Nephron progenitor cell (in vitro differentiated cells): ENCODE measurements at regions not wholly inside any gene's neighbourhood (a gene's known extent, or its start where the extent isn't known, plus 50 kb on each side); places are given as distances from the start of the nearest gene placed in this dataset.

Experiments used
- DNase-seq: peaks from one replicate; pipeline ENCODE4 v3.0.0; 2021
- H3K27ac Mint-ChIP-seq: 2 replicates; pipeline ENCODE4 v1.8.0; 2021; ENCODE audit warnings: mild to moderate bottlenecking, moderate library complexity, mixed read lengths
- H3K27me3 Mint-ChIP-seq: 2 replicates; pipeline ENCODE4 v1.8.0; 2021; ENCODE audit warnings: mild to moderate bottlenecking, low read depth, mixed read lengths; ENCODE audit not compliant: poor library complexity
- H3K36me3 Mint-ChIP-seq: 2 replicates; pipeline ENCODE4 v1.8.0; 2021; ENCODE audit warnings: low read depth, mixed read lengths
- H3K4me1 Mint-ChIP-seq: 2 replicates; pipeline ENCODE4 v1.8.0; 2021; ENCODE audit warnings: mixed read lengths
- H3K4me3 Mint-ChIP-seq: 2 replicates; pipeline ENCODE4 v1.8.0; 2021; ENCODE audit warnings: mild to moderate bottlenecking, moderate library complexity, mixed read lengths
- H3K9me3 Mint-ChIP-seq: 2 replicates; pipeline ENCODE4 v1.8.0; 2021; ENCODE audit warnings: mild to moderate bottlenecking, moderate library complexity, mixed read lengths
- TF ChIP-seq, protein P1 (sequence below): fragments of 200-600 bp; sonication (generic); IDR thresholded peaks from 2 replicates; pipeline ENCODE4 v1.5.0; 2021; ENCODE audit warnings: antibody characterized with exemption

DNA sequence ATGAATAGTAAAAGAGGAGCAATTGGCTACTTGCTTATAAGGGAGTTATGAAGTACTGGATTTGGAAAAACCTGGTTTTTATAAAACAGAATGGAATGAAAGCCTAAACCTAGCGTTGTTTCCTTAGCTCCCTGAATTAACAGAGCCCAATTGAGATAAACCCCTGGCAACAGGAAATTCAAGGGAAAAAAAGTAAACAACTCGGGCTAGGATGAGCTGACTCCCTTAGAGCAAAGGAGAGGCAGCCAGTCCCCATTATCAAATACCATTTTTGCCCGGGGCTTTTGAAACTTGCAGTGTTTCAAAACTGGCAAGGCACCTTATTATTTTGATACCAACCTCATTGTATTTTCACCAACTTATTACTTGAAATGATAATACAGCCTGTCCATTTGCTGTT, 587.5 kb downstream of the CD109 start:
- Mint-ChIP-seq H3K9me3 (no peaks in the 10 kb centered on the region), H3K4me1 (no peaks in the 10 kb centered on the region), H3K27me3 (no peaks in the 10 kb centered on the region), H3K36me3 (no peaks in the 10 kb centered on the region), H3K4me3 (no peak overlapping the region), H3K27ac (peak overlapping the region; percentile 22)
- TF ChIP-seq, protein P1, sequence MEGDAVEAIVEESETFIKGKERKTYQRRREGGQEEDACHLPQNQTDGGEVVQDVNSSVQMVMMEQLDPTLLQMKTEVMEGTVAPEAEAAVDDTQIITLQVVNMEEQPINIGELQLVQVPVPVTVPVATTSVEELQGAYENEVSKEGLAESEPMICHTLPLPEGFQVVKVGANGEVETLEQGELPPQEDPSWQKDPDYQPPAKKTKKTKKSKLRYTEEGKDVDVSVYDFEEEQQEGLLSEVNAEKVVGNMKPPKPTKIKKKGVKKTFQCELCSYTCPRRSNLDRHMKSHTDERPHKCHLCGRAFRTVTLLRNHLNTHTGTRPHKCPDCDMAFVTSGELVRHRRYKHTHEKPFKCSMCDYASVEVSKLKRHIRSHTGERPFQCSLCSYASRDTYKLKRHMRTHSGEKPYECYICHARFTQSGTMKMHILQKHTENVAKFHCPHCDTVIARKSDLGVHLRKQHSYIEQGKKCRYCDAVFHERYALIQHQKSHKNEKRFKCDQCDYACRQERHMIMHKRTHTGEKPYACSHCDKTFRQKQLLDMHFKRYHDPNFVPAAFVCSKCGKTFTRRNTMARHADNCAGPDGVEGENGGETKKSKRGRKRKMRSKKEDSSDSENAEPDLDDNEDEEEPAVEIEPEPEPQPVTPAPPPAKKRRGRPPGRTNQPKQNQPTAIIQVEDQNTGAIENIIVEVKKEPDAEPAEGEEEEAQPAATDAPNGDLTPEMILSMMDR, result no peak
- no peak for DNase-seq

DNA sequence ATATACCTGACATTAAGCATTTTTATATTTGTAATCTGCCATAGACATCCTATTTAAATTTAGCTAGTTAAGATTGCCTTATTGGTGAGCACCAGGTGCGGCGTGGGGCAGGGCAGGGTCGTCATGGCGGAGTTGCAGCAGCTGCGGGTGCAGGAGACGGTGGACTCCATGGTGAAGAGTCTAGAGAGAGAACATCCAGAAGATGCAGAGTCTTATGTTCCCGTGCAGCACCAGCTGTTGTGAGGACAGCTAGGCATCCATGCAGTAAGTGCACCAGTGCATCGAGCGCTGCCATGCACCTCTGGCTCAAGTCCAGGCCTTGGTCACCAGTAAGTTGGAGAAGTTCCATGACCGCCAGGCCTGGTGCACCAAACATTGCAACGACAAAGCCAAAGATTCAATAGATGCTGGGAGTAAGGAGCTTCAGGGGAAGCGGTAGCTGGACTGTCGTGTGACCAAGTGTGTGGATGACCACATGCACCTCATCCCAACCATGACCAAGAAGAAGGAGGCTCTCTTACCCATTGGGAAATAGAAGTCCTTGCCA, 586.2 kb downstream of the CD109 start:
- H3K4me1 Mint-ChIP-seq, result no peaks in the 10 kb centered on the region
- H3K27ac Mint-ChIP-seq, result no peak overlapping the region
- no peaks in the 10 kb centered on the region for H3K36me3 Mint-ChIP-seq
- no peak overlapping the region for H3K4me3 Mint-ChIP-seq
- TF ChIP-seq, protein P1, result no peak
- no peaks in the 10 kb centered on the region for H3K9me3 Mint-ChIP-seq
- no peak for DNase-seq
- no peaks in the 10 kb centered on the region for H3K27me3 Mint-ChIP-seq

DNA sequence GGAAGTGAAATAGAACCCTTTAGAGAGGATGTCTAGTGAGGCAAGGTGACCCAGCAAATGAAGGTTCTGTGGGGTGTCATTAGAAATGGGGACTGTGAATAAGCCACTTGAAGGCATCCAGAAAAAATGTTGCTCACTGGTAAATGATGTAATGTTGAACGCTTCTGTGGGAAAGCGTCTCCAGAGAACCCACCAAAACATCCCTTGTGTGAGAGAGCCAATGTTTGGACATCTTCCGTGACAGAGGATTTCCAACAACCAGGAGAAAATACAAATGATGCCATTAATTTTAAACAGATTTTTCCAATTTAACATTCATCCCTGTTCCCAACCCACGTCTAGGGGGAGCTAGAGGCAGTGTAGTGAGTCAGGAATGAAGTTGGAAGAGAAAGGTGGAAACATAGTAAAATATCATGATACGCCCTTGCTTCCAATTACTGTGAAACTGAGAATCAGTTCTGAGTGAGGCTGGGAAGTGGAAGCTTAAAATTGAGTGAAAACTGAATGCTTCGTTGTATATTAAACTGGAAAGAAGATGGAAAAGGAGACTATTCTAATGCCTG, 584.2 kb downstream of the CD109 start:
- H3K4me3 Mint-ChIP-seq, result no peak overlapping the region
- no peak for DNase-seq
- no peaks in the 10 kb centered on the region for H3K27me3 Mint-ChIP-seq
- no peaks in the 10 kb centered on the region for H3K9me3 Mint-ChIP-seq
- H3K4me1 Mint-ChIP-seq, result no peaks in the 10 kb centered on the region
- no peaks in the 10 kb centered on the region for H3K36me3 Mint-ChIP-seq
- H3K27ac Mint-ChIP-seq, result no peak overlapping the region
- TF ChIP-seq, protein P1, result no peak

DNA sequence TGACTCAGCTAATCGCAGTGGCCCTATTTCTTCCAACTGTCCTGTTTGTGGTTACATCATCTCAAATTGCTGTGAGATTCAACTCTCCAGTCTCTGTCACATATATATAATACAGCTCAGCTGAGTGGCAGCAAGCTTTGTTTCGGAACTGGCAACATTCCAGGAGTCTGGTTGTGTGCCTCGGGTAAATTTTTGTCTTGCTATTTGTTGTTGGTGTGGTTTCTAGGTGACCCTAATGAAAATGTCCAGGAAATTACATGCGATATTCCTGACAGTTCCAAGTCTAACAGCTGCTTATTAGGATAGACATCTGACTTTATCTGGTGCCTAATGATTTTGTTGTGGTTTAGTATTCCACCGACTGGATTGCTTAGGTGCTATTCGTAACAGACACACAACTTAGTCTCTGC, 581.8 kb downstream of the CD109 start:
- Mint-ChIP-seq H3K9me3 (no peaks in the 10 kb centered on the region), H3K27me3 (peaks cover 4% of the 10 kb centered on the region), H3K4me3 (no peak overlapping the region), H3K4me1 (no peaks in the 10 kb centered on the region), H3K27ac (no peak overlapping the region), H3K36me3 (no peaks in the 10 kb centered on the region)
- TF ChIP-seq, protein P1, result no peak
- no peak for DNase-seq

DNA sequence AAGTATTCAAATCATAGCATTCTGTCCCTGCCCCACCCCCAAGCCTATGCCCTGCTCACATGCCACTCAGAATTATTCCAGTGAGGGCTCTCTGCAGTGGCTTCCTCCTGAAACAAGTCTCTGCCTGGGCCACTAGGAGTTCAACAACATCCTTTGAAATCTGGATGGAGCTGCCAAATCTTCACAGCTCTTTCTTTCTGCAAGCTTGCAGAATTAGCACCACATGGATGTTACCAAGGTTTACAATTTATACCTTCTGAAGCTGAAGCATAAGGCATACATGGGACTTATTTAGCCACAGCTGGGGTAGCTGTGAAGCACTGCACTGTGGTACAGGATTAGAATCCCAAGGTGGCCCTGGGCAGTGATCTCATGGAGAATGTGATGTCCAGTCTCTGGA, 577.5 kb downstream of the CD109 start:
- Mint-ChIP-seq H3K27ac (no peak overlapping the region), H3K9me3 (no peaks in the 10 kb centered on the region), H3K27me3 (peaks cover 4% of the 10 kb centered on the region), H3K36me3 (no peaks in the 10 kb centered on the region), H3K4me3 (no peak overlapping the region), H3K4me1 (no peaks in the 10 kb centered on the region)
- no peak for DNase-seq
- TF ChIP-seq, protein P1, result no peak

DNA sequence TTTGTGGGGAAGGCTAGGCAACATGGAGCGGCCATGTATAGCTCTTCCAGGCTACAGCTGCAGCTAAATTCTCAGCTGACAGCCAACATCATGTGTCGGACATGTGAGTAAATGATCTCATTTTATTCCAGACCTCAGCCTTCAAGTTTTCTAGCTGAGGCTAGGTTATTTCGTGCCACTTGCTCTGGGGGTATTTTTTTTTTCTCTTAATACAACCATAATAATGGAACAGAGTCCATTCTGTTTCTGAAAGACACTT, 573.5 kb downstream of the CD109 start:
- H3K36me3 Mint-ChIP-seq, result no peaks in the 10 kb centered on the region
- no peak overlapping the region for H3K27ac Mint-ChIP-seq
- TF ChIP-seq, protein P1, result no peak
- no peaks in the 10 kb centered on the region for H3K4me1 Mint-ChIP-seq
- no peak overlapping the region for H3K4me3 Mint-ChIP-seq
- H3K27me3 Mint-ChIP-seq, result peaks cover 7% of the 10 kb centered on the region
- DNase-seq, result no peak
- H3K9me3 Mint-ChIP-seq, result no peaks in the 10 kb centered on the region
